ENCODE measurements at regions not wholly inside any gene's neighbourhood (a gene's known extent, or its start where the extent isn't known, plus 50 kb on each side); places are given as distances from the start of the nearest gene placed in this dataset.
"Not testable (repeated sequence)": the region's sequence is repeated elsewhere in the genome, so short reads cannot be mapped to it uniquely, and the experiment has no call there.

- not testable (repeated sequence) for H3K9me3 ChIP-seq (ENCODE audit: control insufficient read depth, low read length, poor library complexity, severe bottlenecking); H3K4me1 Mint-ChIP-seq; ATAC-seq; H3K4me3 Mint-ChIP-seq; H3K27me3 Mint-ChIP-seq; DNase-seq; H3K27ac Mint-ChIP-seq; H3K36me3 Mint-ChIP-seq (ENCODE audit: low read depth)
Observed at GRCh38 chr7:156501815-156502214, 138.8 kb upstream of the RNF32 start.

- no peak overlapping the region for H3K4me3 Mint-ChIP-seq
- H3K36me3 Mint-ChIP-seq (ENCODE audit: low read depth), result no peaks in the 10 kb centered on the region
- no peak overlapping the region for H3K27ac Mint-ChIP-seq
- DNase-seq, result no peak
- H3K4me1 Mint-ChIP-seq, result no peaks in the 10 kb centered on the region
- no peaks in the 10 kb centered on the region for H3K9me3 ChIP-seq (ENCODE audit: control insufficient read depth, low read length, poor library complexity, severe bottlenecking)
- ATAC-seq, result no peak
- H3K27me3 Mint-ChIP-seq, result no peaks in the 10 kb centered on the region
Observed at GRCh38 chr7:156499247-156499881, 141.2 kb upstream of the RNF32 start.

- ATAC-seq (no peak), DNase-seq (no peak)
- no peaks in the 10 kb centered on the region for H3K9me3 ChIP-seq (ENCODE audit: control insufficient read depth, low read length, poor library complexity, severe bottlenecking)
- H3K4me1 Mint-ChIP-seq, result no peaks in the 10 kb centered on the region
- no peak overlapping the region for H3K27ac Mint-ChIP-seq
- peaks cover under 1% of the 10 kb centered on the region for H3K27me3 Mint-ChIP-seq
- H3K4me3 Mint-ChIP-seq, result no peak overlapping the region
- no peaks in the 10 kb centered on the region for H3K36me3 Mint-ChIP-seq (ENCODE audit: low read depth)
Observed at GRCh38 chr7:156497776-156498509, 142.6 kb upstream of the RNF32 start.

GRCh38 chr7:156496865-156497264 is 143.7 kb upstream of the RNF32 start:
- ATAC-seq, result no peak
- Mint-ChIP-seq H3K4me1 (peaks cover 4% of the 10 kb centered on the region), H3K27ac (no peak overlapping the region), H3K4me3 (no peak overlapping the region), H3K36me3 (ENCODE audit: low read depth) (peaks cover 2% of the 10 kb centered on the region), H3K27me3 (peaks cover 12% of the 10 kb centered on the region)
- no peak for DNase-seq
- H3K9me3 ChIP-seq (ENCODE audit: control insufficient read depth, low read length, poor library complexity, severe bottlenecking), result no peaks in the 10 kb centered on the region

- ATAC-seq, result no peak
Observed at GRCh38 chr7:156496363-156496769, 144.2 kb upstream of the RNF32 start.

GRCh38 chr7:156494960-156495359 is 145.6 kb upstream of the RNF32 start:
- Mint-ChIP-seq H3K4me1 (peaks cover 4% of the 10 kb centered on the region), H3K36me3 (ENCODE audit: low read depth) (peaks cover 2% of the 10 kb centered on the region), H3K4me3 (no peak overlapping the region), H3K27ac (no peak overlapping the region), H3K27me3 (peaks cover 13% of the 10 kb centered on the region)
- DNase-seq, result no peak
- no peaks in the 10 kb centered on the region for H3K9me3 ChIP-seq (ENCODE audit: control insufficient read depth, low read length, poor library complexity, severe bottlenecking)
- no peak for ATAC-seq

More at GRCh38 chr7:156496363-156496769, 144.2 kb upstream of the RNF32 start:
- Mint-ChIP-seq H3K36me3 (ENCODE audit: low read depth) (peaks cover 2% of the 10 kb centered on the region), H3K27me3 (peaks cover 13% of the 10 kb centered on the region), H3K4me1 (peaks cover 4% of the 10 kb centered on the region), H3K27ac (no peak overlapping the region), H3K4me3 (no peak overlapping the region)
- no peak for DNase-seq
- no peaks in the 10 kb centered on the region for H3K9me3 ChIP-seq (ENCODE audit: control insufficient read depth, low read length, poor library complexity, severe bottlenecking)

GRCh38 chr7:156493942-156494341 is 146.6 kb upstream of the RNF32 start:
- peaks cover 4% of the 10 kb centered on the region for H3K4me1 Mint-ChIP-seq
- H3K4me3 Mint-ChIP-seq, result no peak overlapping the region
- peaks cover 2% of the 10 kb centered on the region for H3K36me3 Mint-ChIP-seq (ENCODE audit: low read depth)
- H3K9me3 ChIP-seq (ENCODE audit: control insufficient read depth, low read length, poor library complexity, severe bottlenecking), result no peaks in the 10 kb centered on the region
- peaks cover 13% of the 10 kb centered on the region for H3K27me3 Mint-ChIP-seq
- H3K27ac Mint-ChIP-seq, result no peak overlapping the region
- ATAC-seq (no peak), DNase-seq (no peak)

- no peaks in the 10 kb centered on the region for H3K9me3 ChIP-seq (ENCODE audit: control insufficient read depth, low read length, poor library complexity, severe bottlenecking)
- Mint-ChIP-seq H3K27me3 (peaks cover 13% of the 10 kb centered on the region), H3K36me3 (ENCODE audit: low read depth) (peaks cover 2% of the 10 kb centered on the region), H3K4me1 (peaks cover 4% of the 10 kb centered on the region), H3K4me3 (no peak overlapping the region), H3K27ac (no peak overlapping the region)
- no peak for DNase-seq
- no peak for ATAC-seq
Observed at GRCh38 chr7:156492170-156492569, 148.4 kb upstream of the RNF32 start.

GRCh38 chr7:156491435-156491834 is 149.1 kb upstream of the RNF32 start:
- H3K27ac Mint-ChIP-seq, result no peak overlapping the region

GRCh38 chr7:156490021-156490800 is 150.4 kb upstream of the RNF32 start:
- peaks cover 2% of the 10 kb centered on the region for H3K36me3 Mint-ChIP-seq (ENCODE audit: low read depth)
- no peak overlapping the region for H3K27ac Mint-ChIP-seq
- no peak for DNase-seq
- H3K9me3 ChIP-seq (ENCODE audit: control insufficient read depth, low read length, poor library complexity, severe bottlenecking), result no peaks in the 10 kb centered on the region
- peaks cover 4% of the 10 kb centered on the region for H3K4me1 Mint-ChIP-seq
- peaks cover 18% of the 10 kb centered on the region for H3K27me3 Mint-ChIP-seq
- ATAC-seq, result no peak
- H3K4me3 Mint-ChIP-seq, result no peak overlapping the region

More at GRCh38 chr7:156491435-156491834, 149.1 kb upstream of the RNF32 start:
- ATAC-seq (no peak), DNase-seq (no peak)
- H3K27me3 Mint-ChIP-seq, result peaks cover 13% of the 10 kb centered on the region
- peaks cover 2% of the 10 kb centered on the region for H3K36me3 Mint-ChIP-seq (ENCODE audit: low read depth)
- peaks cover 4% of the 10 kb centered on the region for H3K4me1 Mint-ChIP-seq
- H3K9me3 ChIP-seq (ENCODE audit: control insufficient read depth, low read length, poor library complexity, severe bottlenecking), result no peaks in the 10 kb centered on the region
- no peak overlapping the region for H3K4me3 Mint-ChIP-seq

GRCh38 chr7:156487811-156488533 is 152.6 kb upstream of the RNF32 start:
- H3K9me3 ChIP-seq (ENCODE audit: control insufficient read depth, low read length, poor library complexity, severe bottlenecking), result no peaks in the 10 kb centered on the region
- Mint-ChIP-seq H3K27me3 (peaks cover 27% of the 10 kb centered on the region), H3K4me3 (no peak overlapping the region), H3K27ac (no peak overlapping the region), H3K4me1 (peaks cover 8% of the 10 kb centered on the region), H3K36me3 (ENCODE audit: low read depth) (peaks cover 2% of the 10 kb centered on the region)
- ATAC-seq (no peak), DNase-seq (no peak)

GRCh38 chr7:156480671-156481070 is 159.9 kb upstream of the RNF32 start:
- Mint-ChIP-seq H3K27ac (no peak overlapping the region), H3K36me3 (ENCODE audit: low read depth) (no peaks in the 10 kb centered on the region), H3K4me1 (peaks cover 4% of the 10 kb centered on the region), H3K27me3 (peaks cover 42% of the 10 kb centered on the region), H3K4me3 (no peak overlapping the region)
- ATAC-seq, result no peak
- DNase-seq, result no peak
- H3K9me3 ChIP-seq (ENCODE audit: control insufficient read depth, low read length, poor library complexity, severe bottlenecking), result no peaks in the 10 kb centered on the region

GRCh38 chr7:156479596-156479995 is 161.0 kb upstream of the RNF32 start:
- Mint-ChIP-seq H3K4me1 (peaks cover 2% of the 10 kb centered on the region), H3K27me3 (peaks cover 48% of the 10 kb centered on the region), H3K27ac (no peak overlapping the region), H3K36me3 (ENCODE audit: low read depth) (no peaks in the 10 kb centered on the region), H3K4me3 (no peak overlapping the region)
- no peaks in the 10 kb centered on the region for H3K9me3 ChIP-seq (ENCODE audit: control insufficient read depth, low read length, poor library complexity, severe bottlenecking)
- DNase-seq (no peak), ATAC-seq (no peak)
